WTC11 (cell line): ENCODE measurements at regions not wholly inside any gene's neighbourhood (a gene's known extent, or its start where the extent isn't known, plus 50 kb on each side); places are given as distances from the start of the nearest gene placed in this dataset.

Experiments
- ATF1 ChIP-seq: sonication (generic); formaldehyde crosslinking; IDR thresholded peaks from 2 replicates; pipeline ENCODE4 v1.8.1; 2023; ENCODE audit warnings: mild to moderate bottlenecking, moderate library complexity, missing genetic modification reagents
- CBFB ChIP-seq: sonication (generic); formaldehyde crosslinking; IDR thresholded peaks from 2 replicates; pipeline ENCODE4 v1.8.1; 2022; ENCODE audit warnings: mild to moderate bottlenecking, low read depth, missing genetic modification reagents
- MXD4 ChIP-seq: fragments of 250-450 bp; sonication (Bioruptor Pico); IDR thresholded peaks from 2 replicates; pipeline ENCODE4 v1.8.0; 2021; ENCODE audit warnings: mild to moderate bottlenecking, moderate library complexity, borderline replicate concordance
- NFATC4 ChIP-seq: fragments of 250-450 bp; sonication (Bioruptor Pico); IDR thresholded peaks from 2 replicates; pipeline ENCODE4 v1.9.0; 2021; ENCODE audit warnings: mild to moderate bottlenecking
- NFE2L1 ChIP-seq: sonication (generic); formaldehyde crosslinking; IDR thresholded peaks from 2 replicates; pipeline ENCODE4 v1.8.1; 2023; ENCODE audit warnings: missing genetic modification reagents
- OVOL2 ChIP-seq: fragments of 250-450 bp; sonication (Bioruptor Pico); IDR thresholded peaks from 2 replicates; pipeline ENCODE4 v1.9.0; 2021; ENCODE audit warnings: mild to moderate bottlenecking, borderline replicate concordance
- TCF7 ChIP-seq: sonication (generic); formaldehyde crosslinking; IDR thresholded peaks from 2 replicates; pipeline ENCODE4 v1.8.0; 2022; ENCODE audit warnings: mild to moderate bottlenecking, low read depth, missing genetic modification reagents, moderate library complexity
- TF ChIP-seq, protein P1 (sequence below): fragments of 200-600 bp; IDR thresholded peaks from 2 replicates; pipeline ENCODE4 v1.8.0; 2022; ENCODE audit warnings: antibody characterized with exemption
- TF ChIP-seq, protein P2 (sequence below): fragments of 250-450 bp; sonication (Bioruptor Pico); IDR thresholded peaks from 2 replicates; pipeline ENCODE4 v2.1.2; 2022; ENCODE audit warnings: mild to moderate bottlenecking, moderate library complexity
- TF ChIP-seq, protein P3 (sequence below): sonication (generic); formaldehyde crosslinking; IDR thresholded peaks from 2 replicates; pipeline ENCODE4 v1.8.1; 2023; ENCODE audit warnings: mild to moderate bottlenecking, missing genetic modification reagents

- no peak for TF ChIP-seq TCF7 (CRISPR knock-in tag)
- TF ChIP-seq NFATC4: no peak
- TF ChIP-seq, protein P1, sequence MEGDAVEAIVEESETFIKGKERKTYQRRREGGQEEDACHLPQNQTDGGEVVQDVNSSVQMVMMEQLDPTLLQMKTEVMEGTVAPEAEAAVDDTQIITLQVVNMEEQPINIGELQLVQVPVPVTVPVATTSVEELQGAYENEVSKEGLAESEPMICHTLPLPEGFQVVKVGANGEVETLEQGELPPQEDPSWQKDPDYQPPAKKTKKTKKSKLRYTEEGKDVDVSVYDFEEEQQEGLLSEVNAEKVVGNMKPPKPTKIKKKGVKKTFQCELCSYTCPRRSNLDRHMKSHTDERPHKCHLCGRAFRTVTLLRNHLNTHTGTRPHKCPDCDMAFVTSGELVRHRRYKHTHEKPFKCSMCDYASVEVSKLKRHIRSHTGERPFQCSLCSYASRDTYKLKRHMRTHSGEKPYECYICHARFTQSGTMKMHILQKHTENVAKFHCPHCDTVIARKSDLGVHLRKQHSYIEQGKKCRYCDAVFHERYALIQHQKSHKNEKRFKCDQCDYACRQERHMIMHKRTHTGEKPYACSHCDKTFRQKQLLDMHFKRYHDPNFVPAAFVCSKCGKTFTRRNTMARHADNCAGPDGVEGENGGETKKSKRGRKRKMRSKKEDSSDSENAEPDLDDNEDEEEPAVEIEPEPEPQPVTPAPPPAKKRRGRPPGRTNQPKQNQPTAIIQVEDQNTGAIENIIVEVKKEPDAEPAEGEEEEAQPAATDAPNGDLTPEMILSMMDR: no peak
- no peak for TF ChIP-seq OVOL2 (CRISPR knock-in tag)
- no peak for TF ChIP-seq CBFB (CRISPR knock-in tag)
- TF ChIP-seq, protein P2, sequence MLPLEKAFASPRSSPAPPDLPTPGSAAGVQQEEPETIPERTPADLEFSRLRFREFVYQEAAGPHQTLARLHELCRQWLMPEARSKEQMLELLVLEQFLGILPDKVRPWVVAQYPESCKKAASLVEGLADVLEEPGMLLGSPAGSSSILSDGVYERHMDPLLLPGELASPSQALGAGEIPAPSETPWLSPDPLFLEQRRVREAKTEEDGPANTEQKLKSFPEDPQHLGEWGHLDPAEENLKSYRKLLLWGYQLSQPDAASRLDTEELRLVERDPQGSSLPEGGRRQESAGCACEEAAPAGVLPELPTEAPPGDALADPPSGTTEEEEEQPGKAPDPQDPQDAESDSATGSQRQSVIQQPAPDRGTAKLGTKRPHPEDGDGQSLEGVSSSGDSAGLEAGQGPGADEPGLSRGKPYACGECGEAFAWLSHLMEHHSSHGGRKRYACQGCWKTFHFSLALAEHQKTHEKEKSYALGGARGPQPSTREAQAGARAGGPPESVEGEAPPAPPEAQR (CRISPR knock-in tag): no peak
- no peak for TF ChIP-seq NFE2L1 (CRISPR knock-in tag)
- TF ChIP-seq, protein P3, sequence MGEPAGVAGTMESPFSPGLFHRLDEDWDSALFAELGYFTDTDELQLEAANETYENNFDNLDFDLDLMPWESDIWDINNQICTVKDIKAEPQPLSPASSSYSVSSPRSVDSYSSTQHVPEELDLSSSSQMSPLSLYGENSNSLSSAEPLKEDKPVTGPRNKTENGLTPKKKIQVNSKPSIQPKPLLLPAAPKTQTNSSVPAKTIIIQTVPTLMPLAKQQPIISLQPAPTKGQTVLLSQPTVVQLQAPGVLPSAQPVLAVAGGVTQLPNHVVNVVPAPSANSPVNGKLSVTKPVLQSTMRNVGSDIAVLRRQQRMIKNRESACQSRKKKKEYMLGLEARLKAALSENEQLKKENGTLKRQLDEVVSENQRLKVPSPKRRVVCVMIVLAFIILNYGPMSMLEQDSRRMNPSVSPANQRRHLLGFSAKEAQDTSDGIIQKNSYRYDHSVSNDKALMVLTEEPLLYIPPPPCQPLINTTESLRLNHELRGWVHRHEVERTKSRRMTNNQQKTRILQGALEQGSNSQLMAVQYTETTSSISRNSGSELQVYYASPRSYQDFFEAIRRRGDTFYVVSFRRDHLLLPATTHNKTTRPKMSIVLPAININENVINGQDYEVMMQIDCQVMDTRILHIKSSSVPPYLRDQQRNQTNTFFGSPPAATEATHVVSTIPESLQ: no peak
- no peak for TF ChIP-seq ATF1
- TF ChIP-seq MXD4 (CRISPR knock-in tag): no peak
Observed at GRCh38 chr18:68608851-68609490, 105.9 kb downstream of the TMX3 start.
